Kidney (tissue), 13 donors: ENCODE measurements at regions not wholly inside any gene's neighbourhood (a gene's known extent, or its start where the extent isn't known, plus 50 kb on each side); places are given as distances from the start of the nearest gene placed in this dataset.

Experiments
- DNase-seq, 5 donors: peaks; one replicate each; pipeline ENCODE4 v3.0.0-alpha.2; 2013 to 2020
- FAIRE-seq: peaks from 2 replicates; lab custom pipeline; 2012; peaks lifted over from hg19 to GRCh38; lab: Jason Lieb, UNC
- H3K27ac ChIP-seq, 2 donors: one replicate each; pipeline ENCODE4 v1.7.0; 2013; ENCODE audit warnings: low read depth in 2 of 2, low read length in 2 of 2, inconsistent platforms in 1 of 2
- H3K27me3 ChIP-seq: one replicate; pipeline ENCODE4 v1.7.1; 2013; ENCODE audit warnings: low read length, inconsistent platforms; ENCODE audit not compliant: control insufficient read depth, insufficient read depth
- H3K36me3 ChIP-seq, 3 donors: one replicate each; pipeline versions ENCODE4 v1.7.0 to v1.7.1; 2013; ENCODE audit warnings: low read length in 3 of 3, control low read depth in 1 of 3, inconsistent platforms in 1 of 3; ENCODE audit not compliant: insufficient read depth in 3 of 3, control insufficient read depth in 2 of 3
- H3K4me1 ChIP-seq, 3 donors: one replicate each; pipeline versions ENCODE4 v1.7.0 to v1.7.1; 2013; ENCODE audit warnings: low read length in 3 of 3, inconsistent platforms in 1 of 3, low read depth in 1 of 3; ENCODE audit not compliant: control insufficient read depth in 2 of 3, insufficient read depth in 2 of 3
- H3K4me3 ChIP-seq, 3 donors: one replicate each; pipeline versions ENCODE4 v1.7.0 to v1.8.1; 2013; ENCODE audit warnings: low read length in 3 of 3, control low read depth in 1 of 3, inconsistent platforms in 1 of 3
- H3K9ac ChIP-seq, 3 donors: one replicate each; pipeline versions ENCODE4 v1.7.0 to v1.7.1; 2013; ENCODE audit warnings: low read length in 3 of 3, control low read depth in 1 of 3, inconsistent platforms in 1 of 3
- H3K9me3 ChIP-seq, 3 donors: one replicate each; pipeline versions ENCODE4 v1.7.0 to v1.7.1; 2013; ENCODE audit warnings: low read length in 3 of 3, control low read depth in 1 of 3, inconsistent platforms in 1 of 3; ENCODE audit not compliant: control insufficient read depth in 2 of 3, insufficient read depth in 1 of 3
- CTCF ChIP-seq: IDR thresholded peaks from 3 replicates; pipeline ENCODE4 v1.5.1; 2012; ENCODE audit warnings: mild to moderate bottlenecking, moderate library complexity, borderline replicate concordance; ENCODE audit not compliant: insufficient read depth; ENCODE audit errors: extremely low read depth
- intact Hi-C: fragments of 100-400 bp; cut with DNase I; formaldehyde crosslinking; loops from one replicate; pipeline ENCODE4 v1.11.1; 2022
- donor health status: control.
- donor health status: control.
- donor health status: control.
- donor health status: control.
- donor health status: control.
- donor health status: DM: yes; HTN: yes; CAD: no.
- donor health status: Normal renal cell carcinoma (clear cell type).

GRCh38 chr2:6341588-6342129 lies 524.0 kb downstream of the CMPK2 start:
- Histone ChIP-seq H3K27ac (no peak overlapping the region), H3K36me3 (no peaks in the 10 kb centered on the region), H3K9me3 (no peaks in the 10 kb centered on the region), H3K4me1 (no peaks in the 10 kb centered on the region), H3K9ac (no peak overlapping the region), H3K4me3 (no peak overlapping the region), H3K27me3 (no peaks in the 10 kb centered on the region)
- no peak for TF ChIP-seq CTCF
- intact Hi-C loops = no loop called here
- no peak for FAIRE-seq
- no peak for DNase-seq

GRCh38 chr2:6342273-6342920 lies 523.3 kb downstream of the CMPK2 start:
- H3K4me1 ChIP-seq = no peaks in the 10 kb centered on the region
- H3K27ac ChIP-seq = no peak overlapping the region
- intact Hi-C loops = no loop called here
- no peak overlapping the region for H3K9ac ChIP-seq
- FAIRE-seq (no peak), DNase-seq (no peak)
- no peaks in the 10 kb centered on the region for H3K36me3 ChIP-seq
- no peak for TF ChIP-seq CTCF
- H3K27me3 ChIP-seq = no peaks in the 10 kb centered on the region
- no peak overlapping the region for H3K4me3 ChIP-seq
- no peaks in the 10 kb centered on the region for H3K9me3 ChIP-seq

GRCh38 chr2:6343076-6343475 lies 522.6 kb downstream of the CMPK2 start:
- H3K9ac ChIP-seq = no peak overlapping the region
- no peaks in the 10 kb centered on the region for H3K27me3 ChIP-seq
- H3K4me3 ChIP-seq = no peak overlapping the region
- FAIRE-seq (no peak), DNase-seq (no peak)
- H3K27ac ChIP-seq = no peak overlapping the region
- no peaks in the 10 kb centered on the region for H3K36me3 ChIP-seq
- H3K4me1 ChIP-seq = no peaks in the 10 kb centered on the region
- no peaks in the 10 kb centered on the region for H3K9me3 ChIP-seq
- intact Hi-C loops = no loop called here
- no peak for TF ChIP-seq CTCF
